ENCODE measurements at regions not wholly inside any gene's neighbourhood (a gene's known extent, or its start where the extent isn't known, plus 50 kb on each side); places are given as distances from the start of the nearest gene placed in this dataset.
"Not testable (repeated sequence)": the region's sequence is repeated elsewhere in the genome, so short reads cannot be mapped to it uniquely, and the experiment has no call there.

GRCh38 chr20:53776858-53777257 lies 183.2 kb upstream of the ZNF217 start:
- no peak for DNase-seq (ENCODE audit: low spot score)
- no peak for FAIRE-seq

DNA sequence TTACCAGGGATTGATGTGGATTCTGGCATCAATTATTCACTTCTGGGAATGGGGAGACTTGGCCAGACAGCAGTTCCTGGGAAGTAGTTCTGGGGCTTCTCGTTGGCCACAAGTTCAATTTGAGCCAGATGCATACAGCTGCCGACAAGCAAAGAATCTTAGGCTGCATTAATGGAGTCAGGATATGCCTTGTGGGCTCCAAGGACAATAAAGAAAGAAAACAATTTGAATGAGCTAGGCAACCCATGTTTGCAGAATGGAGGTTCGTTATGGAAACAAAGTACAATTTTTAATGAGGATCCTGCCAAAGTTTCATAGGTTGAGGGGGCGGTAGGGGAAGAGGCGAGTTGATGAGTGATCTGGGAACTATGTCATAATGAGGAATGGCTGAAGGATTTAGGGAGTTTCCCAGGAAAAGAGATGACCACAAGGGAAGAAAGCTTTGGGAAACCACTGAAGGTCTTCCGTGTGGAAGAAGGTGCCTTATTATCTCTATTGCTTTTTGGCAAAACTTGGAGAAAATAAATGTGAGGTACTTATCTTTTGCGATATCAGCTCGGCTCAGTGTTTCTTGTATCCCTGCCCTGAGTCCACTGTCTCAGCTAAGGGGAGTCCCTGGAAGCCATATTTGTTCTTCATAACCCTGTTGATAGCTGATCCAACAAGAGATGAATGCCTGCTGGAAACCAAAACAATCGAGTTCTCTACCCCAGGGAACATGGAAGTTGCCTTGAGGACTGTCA lies 181.0 kb upstream of the ZNF217 start:
- FAIRE-seq: peak; percentile 53
- DNase-seq (ENCODE audit: low spot score): peak; percentile 80

GRCh38 chr20:53773792-53774401 lies 180.3 kb upstream of the ZNF217 start:
- DNase-seq (ENCODE audit: low spot score) (peak; percentile 90), FAIRE-seq (no peak)

DNA sequence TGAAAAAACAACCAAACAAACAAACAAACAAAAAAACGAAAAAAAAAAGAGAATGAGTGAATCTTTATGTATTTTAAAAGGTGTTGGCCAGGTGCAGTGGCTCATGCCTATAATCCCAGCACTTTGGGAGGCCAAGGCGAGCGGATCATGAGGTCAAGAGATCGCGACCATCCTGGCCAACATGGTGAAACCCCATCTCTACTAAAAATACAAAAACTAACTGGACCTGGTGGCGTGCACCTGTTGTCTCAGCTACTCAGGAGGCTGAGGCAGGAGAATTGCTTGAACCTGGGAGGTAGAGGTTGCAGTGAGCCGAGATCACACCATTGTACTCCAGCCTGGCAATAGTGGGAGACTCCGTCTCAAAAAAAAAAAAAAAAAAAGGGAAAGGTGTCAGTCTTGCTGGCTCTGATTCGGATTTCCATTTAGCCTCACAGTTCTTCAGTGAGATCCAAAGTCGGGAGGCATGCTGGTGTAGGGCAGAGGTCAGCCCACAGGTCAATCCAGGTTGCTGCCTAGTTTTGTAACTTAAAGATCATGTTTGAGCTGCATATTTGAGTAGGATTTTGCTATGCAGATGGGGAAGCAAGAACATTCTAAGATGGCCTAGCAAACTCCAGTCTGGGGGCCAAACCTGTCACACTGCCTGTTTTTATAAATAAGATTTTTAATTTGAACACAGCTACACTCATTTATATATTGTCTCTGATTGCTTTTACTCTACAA lies 179.6 kb upstream of the ZNF217 start:
- not testable (repeated sequence) for FAIRE-seq
- peak; percentile 52 for DNase-seq (ENCODE audit: low spot score)

DNA sequence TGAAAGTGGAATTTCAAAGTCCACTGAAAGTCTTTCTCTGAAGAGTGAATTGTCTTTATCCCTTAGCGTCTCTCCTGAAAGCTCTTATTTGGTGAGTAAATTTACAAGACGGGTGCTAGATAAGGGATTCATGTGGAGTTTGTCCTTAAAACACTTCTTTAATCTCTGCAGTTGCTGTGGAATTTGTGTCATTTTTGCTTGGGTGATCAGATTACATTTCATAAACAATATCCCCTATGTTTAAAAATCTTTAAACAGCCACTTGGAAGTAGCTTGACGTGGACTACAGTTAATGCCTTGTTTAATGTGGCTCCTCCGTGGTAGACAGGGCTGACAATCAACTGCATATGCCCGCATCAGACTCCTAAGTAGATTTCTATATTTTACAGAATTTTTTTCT lies 175.4 kb upstream of the ZNF217 start:
- FAIRE-seq (no peak), DNase-seq (ENCODE audit: low spot score) (no peak)

DNA sequence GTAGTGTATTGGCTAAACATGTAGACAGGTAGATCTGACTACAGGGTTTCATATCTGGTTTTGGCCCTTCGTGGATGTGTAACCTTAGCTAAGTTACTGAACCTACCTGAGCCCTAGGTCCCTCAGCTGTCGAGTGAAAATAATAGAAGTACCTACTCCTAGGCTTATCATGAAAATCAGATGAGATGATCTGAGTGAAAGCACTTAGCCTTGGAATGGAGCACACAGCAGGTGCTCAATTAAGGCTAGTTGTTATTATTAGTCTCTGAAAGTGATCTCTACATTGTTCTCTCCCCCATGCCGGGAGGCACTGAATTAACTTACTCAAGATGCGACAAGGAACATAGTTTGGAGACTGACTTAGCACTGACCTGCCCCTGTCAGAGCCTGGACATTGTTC lies 174.7 kb upstream of the ZNF217 start:
- DNase-seq (ENCODE audit: low spot score) (no peak), FAIRE-seq (no peak)

- FAIRE-seq: no peak
- no peak for DNase-seq (ENCODE audit: low spot score)
Observed at GRCh38 chr20:53767206-53767930, 173.7 kb upstream of the ZNF217 start.

DNA sequence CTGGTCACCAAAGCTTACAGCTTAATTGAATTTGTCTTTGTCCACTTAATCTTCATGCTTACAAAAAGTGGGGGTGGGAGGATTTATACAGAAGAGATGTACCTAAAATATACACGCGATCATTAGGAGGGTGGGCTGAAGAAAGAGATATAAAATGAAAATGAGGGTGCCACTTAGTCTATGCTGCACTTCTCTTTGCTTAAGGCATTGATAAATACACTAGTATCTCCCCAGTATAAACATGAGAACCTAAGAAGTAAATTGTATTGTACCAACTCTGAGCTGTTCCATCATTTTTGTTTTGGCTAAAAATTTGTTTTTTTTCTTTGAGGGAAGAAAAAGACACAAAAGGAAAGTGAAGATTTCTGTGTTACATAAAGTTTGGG lies 170.8 kb upstream of the ZNF217 start:
- DNase-seq (ENCODE audit: low spot score) (no peak), FAIRE-seq (no peak)

DNA sequence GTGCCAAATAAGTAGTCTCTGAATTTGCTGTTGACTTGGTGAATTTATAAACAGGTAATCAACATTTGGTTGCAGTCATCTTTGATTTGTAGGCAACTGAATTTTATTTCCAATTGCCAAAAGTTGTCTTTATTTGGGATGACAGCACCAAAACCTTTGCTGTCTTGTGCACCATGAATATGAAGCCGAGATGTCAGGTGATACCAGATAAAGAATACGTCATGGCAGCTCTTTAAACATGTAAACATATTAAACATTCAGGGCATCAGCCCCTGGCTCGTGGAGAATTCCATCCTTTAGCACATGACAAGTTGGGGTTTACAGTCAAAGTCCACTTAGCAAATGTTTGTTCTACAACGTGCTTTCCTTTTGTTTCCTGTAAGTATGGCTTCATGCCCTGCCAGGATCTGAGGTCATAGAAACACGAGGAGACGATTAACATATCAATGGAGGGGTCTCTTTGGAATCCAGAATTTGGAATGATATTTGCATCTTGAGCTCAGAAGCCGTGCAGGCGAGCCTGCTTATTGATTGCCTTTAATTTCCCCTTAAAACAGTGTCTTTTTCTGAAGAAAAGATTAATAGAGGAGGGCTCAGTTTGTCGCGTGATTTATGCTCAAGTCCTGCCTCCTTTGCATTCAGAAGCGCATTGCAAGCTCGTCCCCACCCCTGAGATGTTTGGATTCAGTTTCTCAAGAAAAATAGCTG lies 170.2 kb upstream of the ZNF217 start:
- DNase-seq (ENCODE audit: low spot score): no peak
- FAIRE-seq: no peak

DNA sequence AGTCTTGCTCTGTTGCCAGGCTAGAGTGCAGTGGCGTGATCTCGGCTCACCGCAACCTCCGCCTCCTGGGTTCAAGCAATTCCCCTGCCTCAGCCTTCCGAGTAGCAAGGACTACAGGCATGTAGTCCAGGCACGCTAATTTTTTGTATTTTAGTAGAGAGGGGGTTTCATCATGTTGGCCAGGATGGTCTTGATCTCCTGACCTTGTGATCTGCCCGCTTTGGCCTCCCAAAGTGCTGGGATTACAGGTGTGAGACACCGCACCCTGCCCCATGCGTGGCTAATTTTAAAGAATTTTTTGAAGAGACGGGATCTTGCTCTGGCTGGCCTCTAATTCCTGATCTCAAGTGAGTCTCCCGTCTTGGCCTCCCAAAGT lies 168.8 kb upstream of the ZNF217 start:
- not testable (repeated sequence) for FAIRE-seq; DNase-seq (ENCODE audit: low spot score)

GRCh38 chr20:53760025-53760441 lies 166.4 kb upstream of the ZNF217 start:
- FAIRE-seq (no peak), DNase-seq (ENCODE audit: low spot score) (no peak)

DNA sequence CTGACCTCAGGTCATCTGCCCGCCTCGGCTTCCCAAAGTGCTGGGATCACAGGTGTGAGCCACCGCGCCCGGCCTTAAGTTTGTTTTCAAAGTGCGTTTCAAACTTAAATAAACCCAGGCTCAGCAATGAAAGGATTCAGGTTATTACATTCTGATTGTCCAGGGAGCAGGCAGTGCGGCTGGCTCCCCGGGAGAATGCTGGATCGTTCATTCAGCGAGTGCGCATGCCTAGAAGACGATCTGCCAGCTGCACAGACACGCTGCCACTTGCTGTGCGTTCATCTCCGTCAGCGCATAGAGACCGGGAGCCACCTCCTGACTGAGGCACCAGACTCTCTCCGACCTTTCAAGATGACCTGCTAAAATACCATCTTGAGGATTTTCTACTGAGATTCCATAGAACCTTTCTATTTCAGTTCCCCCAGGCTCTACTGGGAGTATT lies 163.9 kb upstream of the ZNF217 start:
- DNase-seq (ENCODE audit: low spot score) (no peak), FAIRE-seq (no peak)

DNA sequence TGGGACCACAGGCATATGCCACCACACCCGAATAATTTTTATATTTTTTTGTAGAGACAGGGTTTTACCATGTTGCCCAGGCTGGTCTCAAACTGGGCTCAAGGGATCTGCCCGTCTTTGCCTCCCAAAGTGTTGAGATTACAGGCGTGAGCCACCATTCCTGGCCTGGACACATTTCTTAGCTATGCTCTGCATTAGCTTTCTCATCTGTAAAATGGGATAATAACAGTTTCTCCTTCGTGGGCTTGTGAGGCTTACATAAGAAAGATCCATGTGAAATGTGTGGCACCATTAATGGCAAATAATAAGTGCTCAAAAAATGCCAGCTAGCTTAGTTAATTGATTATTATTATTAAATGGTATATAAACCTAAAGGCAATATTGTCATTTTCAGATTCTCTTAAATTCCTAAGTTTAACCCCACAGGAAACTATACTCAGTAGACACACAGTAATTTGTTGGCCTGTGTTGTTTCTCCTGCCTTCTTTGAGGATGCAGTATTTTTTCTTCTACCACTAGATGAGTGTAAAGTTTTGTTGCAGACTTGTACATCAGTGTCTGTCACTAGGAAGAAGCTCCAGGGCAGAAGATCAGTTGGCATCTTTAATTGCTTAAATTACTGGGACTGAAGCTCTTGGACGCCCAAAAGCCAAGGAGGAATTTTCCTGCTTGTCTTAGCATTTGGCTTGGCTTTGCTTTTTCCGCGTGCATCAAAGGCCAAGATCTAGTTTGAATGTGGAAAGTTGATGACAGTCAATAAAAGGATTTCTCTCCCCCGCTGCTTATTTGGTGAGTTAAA lies 162.3 kb upstream of the ZNF217 start:
- no peak for DNase-seq (ENCODE audit: low spot score)

DNA sequence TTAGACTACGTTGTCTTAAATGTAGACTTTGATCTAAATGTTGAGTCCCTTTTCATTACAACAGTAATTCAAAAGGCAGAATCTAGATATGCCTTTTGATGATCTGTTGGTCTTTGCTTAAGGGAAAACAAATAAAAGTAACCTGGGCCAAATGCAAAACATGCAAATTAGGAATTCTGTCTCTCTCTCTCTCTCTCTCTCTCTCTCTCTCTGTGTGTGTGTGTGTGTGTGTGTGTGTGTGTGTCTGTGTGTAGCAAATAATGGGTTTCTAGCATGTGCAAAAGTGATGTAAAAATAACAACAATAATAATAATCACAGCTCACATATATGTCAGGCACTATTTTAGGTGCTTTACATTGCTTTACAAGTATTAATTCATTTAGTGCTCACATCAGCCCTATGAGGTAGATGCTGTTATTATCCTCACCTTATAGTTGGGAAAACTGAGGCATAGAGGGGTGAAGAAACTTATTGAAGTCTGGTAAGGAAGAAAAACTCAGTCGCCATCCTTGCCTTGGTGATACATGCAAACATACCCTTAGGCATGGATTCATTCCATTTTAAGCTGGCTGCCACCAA lies 160.3 kb upstream of the ZNF217 start:
- DNase-seq (ENCODE audit: low spot score): no peak
- FAIRE-seq: no peak

More for the DNA sequence above, 162.3 kb upstream of the ZNF217 start:
- no peak for FAIRE-seq

- DNase-seq (ENCODE audit: low spot score) (peak; percentile 62), FAIRE-seq (no peak)
Observed at GRCh38 chr20:53752971-53753879, 159.6 kb upstream of the ZNF217 start.

DNA sequence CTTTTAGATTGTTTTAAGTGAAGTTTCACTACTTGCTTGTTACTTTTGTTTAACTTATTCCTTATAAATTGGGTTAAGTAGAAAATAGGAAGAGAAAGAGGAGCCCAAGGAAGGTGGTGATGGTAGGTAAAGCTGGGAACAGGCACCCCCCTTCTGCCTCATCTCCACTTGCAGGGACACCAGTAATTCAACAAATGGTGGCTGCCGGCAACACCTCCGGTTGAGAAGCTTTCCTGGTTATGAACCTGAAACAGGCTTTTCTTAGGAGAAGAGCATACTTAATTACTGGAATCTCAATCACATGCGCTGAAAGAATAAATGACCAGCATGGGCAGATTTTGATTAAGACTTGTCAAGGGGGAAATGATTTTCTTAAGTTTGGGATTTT lies 158.9 kb upstream of the ZNF217 start:
- no peak for FAIRE-seq

DNA sequence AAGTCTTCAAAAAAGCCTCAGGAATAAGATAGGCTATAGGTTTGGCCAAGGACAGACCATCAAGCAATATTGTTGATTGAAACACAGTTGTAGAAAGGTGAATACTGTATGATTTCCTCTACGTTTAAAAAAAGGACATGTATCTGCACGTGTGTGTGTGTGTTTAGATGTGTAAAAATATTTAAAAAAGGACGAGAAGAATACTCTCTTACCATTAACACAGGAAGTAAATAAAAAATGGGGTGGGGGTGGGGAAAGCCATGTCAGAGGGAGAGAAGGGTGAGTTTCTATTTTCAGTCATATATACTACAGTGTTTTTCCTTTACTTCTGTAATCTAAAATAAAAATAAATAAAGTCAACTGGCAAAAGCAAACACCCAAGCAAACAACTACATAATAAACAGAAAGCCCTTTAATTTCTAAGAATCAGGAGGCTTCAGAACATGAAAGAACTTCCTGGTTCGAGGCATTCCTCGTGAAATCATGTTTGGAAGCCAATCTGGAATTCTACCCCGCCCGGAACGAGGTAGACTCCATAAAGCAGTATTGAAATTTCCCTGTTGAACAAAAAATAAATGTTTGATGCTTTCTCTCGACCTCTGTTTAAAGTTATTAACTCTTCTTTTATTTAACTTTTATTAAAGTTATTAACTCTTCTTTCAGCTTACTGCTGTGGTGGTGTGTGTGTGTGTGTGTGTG lies 158.1 kb upstream of the ZNF217 start:
- FAIRE-seq (no peak), DNase-seq (ENCODE audit: low spot score) (no peak)

More for the DNA sequence above, 158.9 kb upstream of the ZNF217 start:
- no peak for DNase-seq (ENCODE audit: low spot score)

All from urothelium cell line (cell line).